CD4-positive, alpha-beta T cell (primary cell): ENCODE measurements at regions not wholly inside any gene's neighbourhood (a gene's known extent, or its start where the extent isn't known, plus 50 kb on each side); places are given as distances from the start of the nearest gene placed in this dataset.

ENCODE experiments used
- ATAC-seq: fragments of 200-7000 bp; cut with Tn5 transposase; one replicate; pipeline ENCODE4 v1.10.0; 2022; ENCODE audit warnings: mild to moderate bottlenecking; ENCODE audit not compliant: poor library complexity
- CTCF ChIA-PET: fragments of 350-600 bp; sonication (Branson Sonifier 250); formaldehyde crosslinking; loops from one replicate; lab custom pipeline; 2021; ENCODE audit warnings: antibody characterized with exemption, inconsistent platforms; lab: Charles Lee
- POLR2A ChIA-PET: fragments of 350-600 bp; sonication (Branson Sonifier 250); formaldehyde crosslinking; loops from one replicate; lab custom pipeline; 2021; ENCODE audit warnings: antibody characterized with exemption, inconsistent platforms; lab: Charles Lee
- DNase-seq, 14 experiments: peaks; one replicate each; pipeline ENCODE4 v3.0.0-alpha.2; 2013 to 2020; ENCODE audit warnings: mixed read lengths in 2 of 14
- H3K27ac ChIP-seq, 2 donors: one replicate each; pipeline versions ENCODE4 v1.5.1 to v1.7.0; 2013; ENCODE audit warnings: low read length in 2 of 2, low read depth in 1 of 2, mild to moderate bottlenecking in 1 of 2
- H3K27me3 ChIP-seq, 2 experiments: 1 replicate in 1 of 2; 2 replicates in 1 of 2; pipeline versions ENCODE4 v1.6.1 to v1.7.0; 2013; ENCODE audit warnings: low read length in 2 of 2, control low read depth in 1 of 2, mild to moderate bottlenecking in 1 of 2, moderate library complexity in 1 of 2; ENCODE audit not compliant: insufficient read depth in 2 of 2, control insufficient read depth in 1 of 2
- H3K36me3 ChIP-seq: one replicate; pipeline ENCODE4 v1.6.1; 2013; ENCODE audit warnings: low read length, control low read depth; ENCODE audit not compliant: insufficient read depth
- H3K4me1 ChIP-seq: one replicate; pipeline ENCODE4 v1.6.1; 2013; ENCODE audit warnings: low read length, control low read depth; ENCODE audit not compliant: insufficient read depth
- H3K4me3 ChIP-seq: one replicate; pipeline ENCODE4 v1.5.1; 2013; ENCODE audit warnings: mild to moderate bottlenecking, low read length, moderate library complexity
- H3K9me3 ChIP-seq, 2 experiments: 1 replicate in 1 of 2; 2 replicates in 1 of 2; pipeline versions ENCODE4 v1.6.1 to v1.7.0; 2013; ENCODE audit warnings: low read length in 2 of 2, mild to moderate bottlenecking in 2 of 2, control low read depth in 1 of 2, moderate library complexity in 1 of 2; ENCODE audit not compliant: control insufficient read depth in 1 of 2, insufficient read depth in 1 of 2
- H3K27ac Mint-ChIP-seq: one replicate; pipeline ENCODE4 v1.8.0; 2020; ENCODE audit warnings: mixed read lengths
- H3K27me3 Mint-ChIP-seq: one replicate; pipeline ENCODE4 v1.8.0; 2021; ENCODE audit warnings: mixed read lengths
- H3K36me3 Mint-ChIP-seq: one replicate; pipeline ENCODE4 v1.8.0; 2021; ENCODE audit warnings: low read depth, mixed read lengths
- H3K4me1 Mint-ChIP-seq: one replicate; pipeline ENCODE4 v1.8.0; 2021; ENCODE audit warnings: low read depth, mixed read lengths
- H3K4me3 Mint-ChIP-seq: one replicate; pipeline ENCODE4 v1.8.0; 2020; ENCODE audit warnings: mild to moderate bottlenecking, mixed read lengths
- H3K9me3 Mint-ChIP-seq: one replicate; pipeline ENCODE4 v1.8.0; 2020; ENCODE audit warnings: mixed read lengths
- CTCF ChIP-seq: fragments of 200-600 bp; IDR thresholded peaks from one replicate; pipeline ENCODE4 v1.8.0; 2022; ENCODE audit warnings: antibody characterized with exemption, mild to moderate bottlenecking
- intact Hi-C, 2 experiments: fragments of 100-400 bp; cut with DNase I in 1 of 2; cut with micrococcal nuclease in 1 of 2; formaldehyde crosslinking; loops; one replicate each; pipeline versions ENCODE4 v1.15.1 to v1.9.0; 2023 to 2025; cut with DNase I, micrococcal nuclease

- DNase-seq: peak in 3 of 14 experiments; percentile 9 to 19 (median 15)
- peaks cover 0 to 3% of the 10 kb centered on the region in 2 experiments for H3K9me3 ChIP-seq
- ChIA-PET POLR2A (no interaction called here), CTCF (no interaction called here)
- H3K9me3 Mint-ChIP-seq: peaks cover 14% of the 10 kb centered on the region
- no peak overlapping the region for H3K4me3 ChIP-seq
- no peaks in the 10 kb centered on the region for H3K27me3 ChIP-seq
- H3K27ac ChIP-seq: no peak overlapping the region
- intact Hi-C loops: no loop called here
- peak; percentile 74 for TF ChIP-seq CTCF
- H3K27me3 Mint-ChIP-seq: no peaks in the 10 kb centered on the region
- no peaks in the 10 kb centered on the region for H3K4me1 Mint-ChIP-seq
- no peak overlapping the region for H3K4me3 Mint-ChIP-seq
- no peaks in the 10 kb centered on the region for H3K36me3 ChIP-seq
- H3K4me1 ChIP-seq: no peaks in the 10 kb centered on the region
- H3K36me3 Mint-ChIP-seq: peaks cover 3% of the 10 kb centered on the region
- no peak overlapping the region for H3K27ac Mint-ChIP-seq
- no peak for ATAC-seq
Measured at GRCh38 chr10:84026821-84027257, 112.5 kb upstream of the GHITM start.

GRCh38 chr10:84029840-84030239 is 109.5 kb upstream of the GHITM start:
- Histone ChIP-seq H3K27me3 (no peaks in the 10 kb centered on the region), H3K9me3 (peaks cover 0 to 8% of the 10 kb centered on the region in 2 experiments), H3K4me1 (no peaks in the 10 kb centered on the region), H3K36me3 (no peaks in the 10 kb centered on the region), H3K27ac (no peak overlapping the region), H3K4me3 (no peak overlapping the region)
- ATAC-seq: no peak
- intact Hi-C loops: no loop called here
- CTCF ChIA-PET: no interaction called here
- POLR2A ChIA-PET: no interaction called here
- Mint-ChIP-seq H3K4me3 (no peak overlapping the region), H3K27ac (no peak overlapping the region), H3K9me3 (peaks cover 2% of the 10 kb centered on the region), H3K27me3 (no peaks in the 10 kb centered on the region), H3K36me3 (no peaks in the 10 kb centered on the region), H3K4me1 (no peaks in the 10 kb centered on the region)
- DNase-seq: no peak
- no peak for TF ChIP-seq CTCF

- DNase-seq: no peak
- Histone ChIP-seq H3K9me3 (no peaks in the 10 kb centered on the region), H3K27ac (no peak overlapping the region), H3K36me3 (no peaks in the 10 kb centered on the region), H3K4me3 (no peak overlapping the region), H3K27me3 (no peaks in the 10 kb centered on the region), H3K4me1 (no peaks in the 10 kb centered on the region)
- Mint-ChIP-seq H3K4me3 (no peak overlapping the region), H3K36me3 (no peaks in the 10 kb centered on the region), H3K27ac (no peak overlapping the region), H3K4me1 (no peaks in the 10 kb centered on the region), H3K27me3 (peaks cover 18% of the 10 kb centered on the region), H3K9me3 (peaks cover 2% of the 10 kb centered on the region)
- no peak for ATAC-seq
- no peak for TF ChIP-seq CTCF
- intact Hi-C loops: no loop called here
- ChIA-PET CTCF (no interaction called here), POLR2A (no interaction called here)
Measured at GRCh38 chr10:84038035-84038434, 101.3 kb upstream of the GHITM start.
